ENCODE measurements at regions not wholly inside any gene's neighbourhood (a gene's known extent, or its start where the extent isn't known, plus 50 kb on each side); places are given as distances from the start of the nearest gene placed in this dataset.

DNA sequence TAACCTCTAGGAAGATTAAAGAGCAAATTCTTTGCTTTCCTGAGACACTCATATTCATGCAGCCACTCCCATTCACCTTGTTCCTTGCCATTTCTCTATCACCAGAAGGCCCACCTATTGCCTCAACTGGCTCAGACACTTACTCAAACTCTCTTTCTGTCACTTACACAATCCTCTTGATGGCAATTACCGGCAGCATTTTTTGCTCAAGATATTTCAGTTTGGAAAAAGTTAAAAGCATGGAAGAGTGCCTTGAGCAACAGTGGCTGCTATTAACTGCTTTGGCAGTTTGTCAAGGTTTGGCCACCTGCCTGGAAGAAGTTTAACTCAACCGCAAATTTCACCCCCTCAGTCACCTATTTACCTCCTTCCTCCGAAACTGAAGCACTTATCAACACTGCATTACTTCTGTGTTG is 1104.0 kb upstream of the PIK3C3 start:
- Histone ChIP-seq H3K4me1 (peaks cover 0 to 3% (median 0%) of the 10 kb centered on the region in 4 donors), H3K27me3 (no peaks in the 10 kb centered on the region), H3K36me3 (no peaks in the 10 kb centered on the region), H3K9me3 (no peaks in the 10 kb centered on the region), H3K27ac (no peak overlapping the region), H3K4me3 (no peak overlapping the region)
- TF ChIP-seq, protein P1, sequence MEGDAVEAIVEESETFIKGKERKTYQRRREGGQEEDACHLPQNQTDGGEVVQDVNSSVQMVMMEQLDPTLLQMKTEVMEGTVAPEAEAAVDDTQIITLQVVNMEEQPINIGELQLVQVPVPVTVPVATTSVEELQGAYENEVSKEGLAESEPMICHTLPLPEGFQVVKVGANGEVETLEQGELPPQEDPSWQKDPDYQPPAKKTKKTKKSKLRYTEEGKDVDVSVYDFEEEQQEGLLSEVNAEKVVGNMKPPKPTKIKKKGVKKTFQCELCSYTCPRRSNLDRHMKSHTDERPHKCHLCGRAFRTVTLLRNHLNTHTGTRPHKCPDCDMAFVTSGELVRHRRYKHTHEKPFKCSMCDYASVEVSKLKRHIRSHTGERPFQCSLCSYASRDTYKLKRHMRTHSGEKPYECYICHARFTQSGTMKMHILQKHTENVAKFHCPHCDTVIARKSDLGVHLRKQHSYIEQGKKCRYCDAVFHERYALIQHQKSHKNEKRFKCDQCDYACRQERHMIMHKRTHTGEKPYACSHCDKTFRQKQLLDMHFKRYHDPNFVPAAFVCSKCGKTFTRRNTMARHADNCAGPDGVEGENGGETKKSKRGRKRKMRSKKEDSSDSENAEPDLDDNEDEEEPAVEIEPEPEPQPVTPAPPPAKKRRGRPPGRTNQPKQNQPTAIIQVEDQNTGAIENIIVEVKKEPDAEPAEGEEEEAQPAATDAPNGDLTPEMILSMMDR (IDR thresholded peaks at IDR 0.05) = no peak
- TF ChIP-seq EP300 (IDR thresholded peaks at IDR 0.05) = no peak
- no peak for TF ChIP-seq POLR2A (IDR thresholded peaks at IDR 0.05)
- DNase-seq (ENCODE audit: low spot score in 2 of 2) = peak in 1 of 2 donors; percentile 19
- 44 to 52% methylated on average over 3 of the region's 3 CpGs for WGBS, 2 donors

DNA sequence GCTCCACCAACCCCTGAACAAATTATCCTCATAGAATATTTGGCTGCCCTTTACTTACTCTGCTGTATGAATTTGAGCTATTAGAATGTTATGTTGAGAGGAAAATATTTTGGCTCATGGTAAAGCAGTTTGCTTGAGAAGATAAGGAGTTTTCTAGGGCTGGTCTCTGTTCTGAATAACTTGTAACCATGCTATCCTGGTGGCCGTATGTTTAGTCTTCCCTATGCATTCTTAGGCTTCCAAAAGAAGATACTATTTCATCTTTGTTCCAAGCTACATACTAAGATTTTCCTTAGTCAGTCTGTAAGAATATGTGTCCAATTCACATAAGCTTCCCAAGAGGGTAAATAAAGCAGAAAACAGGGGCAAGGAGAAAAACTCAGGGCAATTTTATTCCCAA is 1105.1 kb upstream of the PIK3C3 start:
- DNase-seq (ENCODE audit: low spot score in 2 of 2) = no peak
- H3K27me3 ChIP-seq = no peaks in the 10 kb centered on the region
- no peaks in the 10 kb centered on the region for H3K9me3 ChIP-seq
- no peak overlapping the region for H3K4me3 ChIP-seq
- 43 to 48% methylated on average over 1 of the region's 1 CpG for WGBS, 2 donors
- TF ChIP-seq, protein P1 (IDR thresholded peaks at IDR 0.05) = no peak
- TF ChIP-seq EP300 (IDR thresholded peaks at IDR 0.05) = no peak
- TF ChIP-seq POLR2A (IDR thresholded peaks at IDR 0.05) = no peak
- H3K36me3 ChIP-seq = no peaks in the 10 kb centered on the region
- H3K4me1 ChIP-seq = peaks cover 0 to 3% (median 0%) of the 10 kb centered on the region in 4 donors
- H3K27ac ChIP-seq = no peak overlapping the region

DNA sequence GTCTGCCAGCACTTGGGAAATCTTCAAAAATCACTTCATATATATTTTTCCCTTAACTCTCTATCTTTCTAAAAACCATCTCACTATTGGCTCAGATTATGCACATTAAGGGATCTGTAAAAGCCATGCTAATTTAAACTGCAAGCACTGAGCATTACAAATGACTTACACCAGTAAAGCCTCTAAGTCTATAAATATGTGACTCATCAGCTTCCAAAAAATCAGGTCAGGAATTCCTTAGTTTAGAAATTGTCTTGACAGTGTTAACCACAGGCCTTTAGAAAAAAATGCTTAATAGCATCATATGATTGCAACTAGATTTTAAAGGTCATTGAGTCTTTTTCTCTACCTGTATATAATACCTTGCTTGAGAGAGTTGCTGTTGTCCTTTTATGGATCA is 1113.6 kb upstream of the PIK3C3 start:
- TF ChIP-seq POLR2A (IDR thresholded peaks at IDR 0.05) (no peak), EP300 (IDR thresholded peaks at IDR 0.05) (no peak)
- TF ChIP-seq, protein P1 (IDR thresholded peaks at IDR 0.05) = no peak
- no peak overlapping the region for H3K27ac ChIP-seq
- H3K9me3 ChIP-seq = no peaks in the 10 kb centered on the region
- H3K4me1 ChIP-seq = no peaks in the 10 kb centered on the region
- no peak overlapping the region for H3K4me3 ChIP-seq
- no peak for DNase-seq (ENCODE audit: low spot score in 2 of 2)
- no peaks in the 10 kb centered on the region for H3K36me3 ChIP-seq
- no peaks in the 10 kb centered on the region for H3K27me3 ChIP-seq

GRCh38 chr18:40841063-40841462 is 1114.0 kb upstream of the PIK3C3 start:
- DNase-seq (ENCODE audit: low spot score in 2 of 2) = no peak
- Histone ChIP-seq H3K9me3 (no peaks in the 10 kb centered on the region), H3K27ac (no peak overlapping the region), H3K27me3 (no peaks in the 10 kb centered on the region), H3K4me3 (no peak overlapping the region), H3K36me3 (no peaks in the 10 kb centered on the region), H3K4me1 (no peaks in the 10 kb centered on the region)
- TF ChIP-seq EP300 (IDR thresholded peaks at IDR 0.05) (no peak), POLR2A (IDR thresholded peaks at IDR 0.05) (no peak)
- TF ChIP-seq, protein P1 (IDR thresholded peaks at IDR 0.05) = no peak
- 83 to 85% methylated on average over 3 of the region's 3 CpGs for WGBS, 2 donors

DNA sequence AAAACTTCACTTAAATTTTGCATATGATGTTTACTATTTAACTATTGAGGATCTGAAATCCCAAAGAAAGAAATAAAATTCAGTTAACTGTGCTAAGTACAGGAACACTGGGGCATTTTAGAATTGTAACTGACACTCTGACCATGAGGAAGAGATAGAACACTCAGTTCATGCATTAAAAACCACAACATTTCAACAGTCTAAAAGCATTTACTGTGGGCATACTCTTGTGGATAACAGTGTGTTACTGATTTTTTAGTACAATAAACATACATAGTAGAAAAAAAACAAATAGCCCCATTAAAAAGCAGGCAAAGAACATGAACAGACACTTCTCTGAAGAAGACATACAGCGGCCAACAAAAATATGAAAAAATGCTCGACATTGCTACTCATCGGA is 1122.7 kb upstream of the PIK3C3 start:
- H3K27me3 ChIP-seq = no peaks in the 10 kb centered on the region
- 62 to 78% methylated on average over 3 of the region's 3 CpGs for WGBS, 2 donors

More for the DNA sequence above, 1122.7 kb upstream of the PIK3C3 start:
- no peak overlapping the region for H3K27ac ChIP-seq
- TF ChIP-seq EP300 (IDR thresholded peaks at IDR 0.05) = no peak
- TF ChIP-seq POLR2A (IDR thresholded peaks at IDR 0.05) = no peak
- TF ChIP-seq, protein P1 (IDR thresholded peaks at IDR 0.05) = no peak
- no peak overlapping the region for H3K4me3 ChIP-seq
- no peaks in the 10 kb centered on the region for H3K9me3 ChIP-seq
- DNase-seq (ENCODE audit: low spot score in 2 of 2) = no peak
- no peaks in the 10 kb centered on the region for H3K4me1 ChIP-seq
- no peaks in the 10 kb centered on the region for H3K36me3 ChIP-seq
